Activated CD8-positive, alpha-beta memory T cell treated with anti-CD3 and anti-CD28 coated beads, Interleukin-2, amount 10 ng/mL, durations not matched to agents 7 days and 5 days (primary cell): ENCODE measurements at regions not wholly inside any gene's neighbourhood (a gene's known extent, or its start where the extent isn't known, plus 50 kb on each side); places are given as distances from the start of the nearest gene placed in this dataset.

ENCODE experiments used
- ATAC-seq: fragments of 150-1000 bp; cut with Tn5 transposase; one replicate; pipeline ENCODE4 v1.10.0; 2021; ENCODE audit warnings: moderate library complexity
- CTCF ChIA-PET: fragments of 350-600 bp; sonication (Branson Sonifier 250); formaldehyde crosslinking; loops from one replicate; lab custom pipeline; 2021; ENCODE audit warnings: antibody characterized with exemption; lab: Charles Lee
- DNase-seq: peaks from one replicate; pipeline ENCODE4 v3.0.0-alpha.2; 2020
- H3K27ac Mint-ChIP-seq: one replicate; pipeline ENCODE4 v1.8.0; 2021; ENCODE audit warnings: mild to moderate bottlenecking, mixed read lengths
- H3K27me3 Mint-ChIP-seq: one replicate; pipeline ENCODE4 v1.8.0; 2021; ENCODE audit warnings: mixed read lengths
- H3K36me3 Mint-ChIP-seq: one replicate; pipeline ENCODE4 v1.8.0; 2021; ENCODE audit warnings: mild to moderate bottlenecking, mixed read lengths
- H3K4me1 Mint-ChIP-seq: one replicate; pipeline ENCODE4 v1.8.0; 2021; ENCODE audit warnings: mixed read lengths
- H3K4me3 Mint-ChIP-seq: one replicate; pipeline ENCODE4 v1.8.0; 2021; ENCODE audit warnings: mild to moderate bottlenecking, moderate library complexity, mixed read lengths
- H3K9me3 Mint-ChIP-seq: one replicate; pipeline ENCODE4 v1.8.0; 2022; ENCODE audit warnings: low read depth, mixed read lengths

DNA sequence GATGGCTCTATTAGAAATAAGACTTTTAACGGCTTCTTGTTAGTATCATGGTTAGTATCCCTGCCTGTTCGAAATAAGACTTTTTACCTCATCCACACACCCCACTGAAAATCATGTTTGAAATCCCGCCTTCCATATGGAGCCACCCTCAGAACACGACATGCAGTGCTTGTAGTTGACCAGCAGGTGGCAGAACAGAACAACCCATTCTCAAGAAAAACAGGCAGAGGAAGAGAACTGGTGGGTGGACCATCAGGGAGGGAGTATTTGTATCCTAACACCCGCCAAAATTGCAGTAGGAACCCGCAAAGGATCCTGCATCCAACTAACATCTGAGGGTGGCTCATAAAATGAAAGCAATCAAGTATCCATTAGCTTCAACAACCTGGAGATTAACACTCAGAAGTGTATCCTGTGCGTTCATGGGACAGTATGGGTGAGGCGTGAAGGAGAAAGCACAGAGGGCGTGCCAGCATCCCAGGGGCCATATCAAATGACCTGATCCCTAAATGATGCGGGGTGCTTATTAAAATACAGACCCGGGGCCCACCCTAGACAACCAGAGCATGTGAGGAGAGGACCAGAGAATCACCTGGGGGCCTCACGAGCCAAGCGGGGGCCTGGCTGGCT is 89.6 kb upstream of the NHSL1 start:
- CTCF ChIA-PET = interaction anchor here (0.7 to 4.1 kb wide), 17 partner anchors 13 to 473 kb away, joined by 3 to 41 read pairs (median 4); partner anchors contain the start of gene CCDC28A
- Mint-ChIP-seq H3K27me3 (peaks cover 5% of the 10 kb centered on the region), H3K27ac (no peak overlapping the region), H3K36me3 (no peaks in the 10 kb centered on the region), H3K9me3 (no peaks in the 10 kb centered on the region), H3K4me1 (peaks cover 33% of the 10 kb centered on the region), H3K4me3 (no peak overlapping the region)
- ATAC-seq (peak; percentile 25), DNase-seq (peak; percentile 60)

- ATAC-seq (no peak), DNase-seq (peak; percentile 59)
- H3K27me3 Mint-ChIP-seq = peaks cover 3% of the 10 kb centered on the region
- H3K27ac Mint-ChIP-seq = no peak overlapping the region
- no peaks in the 10 kb centered on the region for H3K36me3 Mint-ChIP-seq
- CTCF ChIA-PET = interaction anchor here (0.9 to 3.6 kb wide), 14 partner anchors 8 to 773 kb away, joined by 3 to 49 read pairs (median 3); partner anchors contain the start of gene CCDC28A
- peaks cover 39% of the 10 kb centered on the region for H3K4me1 Mint-ChIP-seq
- H3K9me3 Mint-ChIP-seq = no peaks in the 10 kb centered on the region
- no peak overlapping the region for H3K4me3 Mint-ChIP-seq
These were observed 91.8 kb upstream of the NHSL1 start for GRCh38 chr6:138590796-138591709.

DNA sequence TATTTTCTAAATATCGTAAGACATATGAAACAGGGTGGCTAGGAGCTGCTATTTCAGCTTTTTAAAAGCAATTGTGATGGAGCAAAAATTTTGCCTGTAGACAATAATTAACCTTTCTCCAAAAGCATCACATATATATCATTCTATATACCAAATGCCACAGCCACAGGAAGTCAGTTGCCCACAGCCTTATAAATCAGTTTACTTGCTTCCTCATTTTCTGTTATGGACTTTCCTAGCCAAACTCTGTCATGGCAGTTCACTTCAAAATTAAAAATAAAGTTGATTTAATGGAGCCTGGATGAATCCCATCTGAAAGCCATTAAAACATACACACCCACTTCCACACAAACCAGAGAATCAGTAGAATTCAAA is 93.4 kb upstream of the NHSL1 start:
- Mint-ChIP-seq H3K27me3 (peaks cover 3% of the 10 kb centered on the region), H3K9me3 (no peaks in the 10 kb centered on the region), H3K27ac (peak overlapping the region; percentile 46), H3K4me3 (peak overlapping the region; percentile 48), H3K4me1 (peaks cover 33% of the 10 kb centered on the region), H3K36me3 (no peaks in the 10 kb centered on the region)
- ATAC-seq = no peak
- CTCF ChIA-PET = interaction anchor here (1.3 to 3.6 kb wide), 4 partner anchors 170 to 772 kb away, joined by 3 to 49 read pairs (median 8); no protein-coding TSS in a partner anchor
- no peak for DNase-seq

- H3K4me1 Mint-ChIP-seq = peaks cover 33% of the 10 kb centered on the region
- H3K4me3 Mint-ChIP-seq = peak overlapping the region; percentile 48
- no peaks in the 10 kb centered on the region for H3K9me3 Mint-ChIP-seq
- no peaks in the 10 kb centered on the region for H3K36me3 Mint-ChIP-seq
- H3K27me3 Mint-ChIP-seq = peaks cover 3% of the 10 kb centered on the region
- H3K27ac Mint-ChIP-seq = peak overlapping the region; percentile 46
- DNase-seq (peak; percentile 62), ATAC-seq (peak; percentile 90)
- CTCF ChIA-PET = interaction anchor here (0.8 to 3.6 kb wide), 6 partner anchors 8 to 478 kb away, joined by 3 to 49 read pairs (median 8); no protein-coding TSS in a partner anchor
These were observed 94.0 kb upstream of the NHSL1 start for GRCh38 chr6:138593124-138593877.

GRCh38 chr6:138593909-138594757 is 94.8 kb upstream of the NHSL1 start:
- Mint-ChIP-seq H3K9me3 (no peaks in the 10 kb centered on the region), H3K27me3 (peaks cover 3% of the 10 kb centered on the region), H3K4me1 (peaks cover 28% of the 10 kb centered on the region), H3K4me3 (no peak overlapping the region), H3K36me3 (no peaks in the 10 kb centered on the region), H3K27ac (no peak overlapping the region)
- DNase-seq = no peak
- no peak for ATAC-seq
- CTCF ChIA-PET = interaction anchor here (0.8 to 2.7 kb wide), 4 partner anchors 9 to 171 kb away, joined by 3 to 16 read pairs (median 3); no protein-coding TSS in a partner anchor

GRCh38 chr6:138594758-138595140 is 95.5 kb upstream of the NHSL1 start:
- no peak for DNase-seq
- H3K4me3 Mint-ChIP-seq = no peak overlapping the region
- H3K9me3 Mint-ChIP-seq = no peaks in the 10 kb centered on the region
- H3K4me1 Mint-ChIP-seq = peaks cover 28% of the 10 kb centered on the region
- CTCF ChIA-PET = interaction anchor here (1.4 to 2.7 kb wide), 2 partner anchors 77 to 171 kb away, joined by 3 to 16 read pairs; no protein-coding TSS in a partner anchor
- ATAC-seq = no peak
- H3K27ac Mint-ChIP-seq = no peak overlapping the region
- no peaks in the 10 kb centered on the region for H3K36me3 Mint-ChIP-seq
- peaks cover 3% of the 10 kb centered on the region for H3K27me3 Mint-ChIP-seq

- DNase-seq (no peak), ATAC-seq (no peak)
- Mint-ChIP-seq H3K4me1 (peaks cover 25% of the 10 kb centered on the region), H3K36me3 (no peaks in the 10 kb centered on the region), H3K27ac (no peak overlapping the region), H3K9me3 (no peaks in the 10 kb centered on the region), H3K27me3 (peaks cover 4% of the 10 kb centered on the region), H3K4me3 (no peak overlapping the region)
- CTCF ChIA-PET = no interaction called here
These were observed 96.8 kb upstream of the NHSL1 start for GRCh38 chr6:138596126-138596525.

DNA sequence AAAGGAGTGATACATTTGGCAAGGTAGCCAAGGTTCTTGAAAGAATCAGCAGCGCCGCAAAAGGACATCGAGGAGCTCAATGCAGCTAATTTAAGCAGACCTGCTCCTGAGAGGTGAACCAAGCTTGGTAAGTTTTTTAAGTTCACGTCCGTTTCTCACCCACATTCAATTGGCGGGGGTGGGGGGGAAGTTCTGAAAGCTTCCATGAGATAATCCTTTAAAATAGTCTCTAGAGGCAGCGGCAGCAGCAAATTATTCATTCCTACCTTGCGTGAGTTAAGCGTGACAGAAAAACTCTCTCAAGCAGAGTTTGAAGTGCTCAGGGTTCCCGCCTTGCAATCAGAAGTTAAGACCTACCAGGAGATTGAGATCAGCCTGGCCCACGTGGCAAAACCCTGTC is 97.3 kb upstream of the NHSL1 start:
- CTCF ChIA-PET = interaction anchor here (1.1 kb wide), 1 partner anchor 169 kb away, joined by 3 read pairs; no protein-coding TSS in a partner anchor
- Mint-ChIP-seq H3K4me1 (peaks cover 24% of the 10 kb centered on the region), H3K9me3 (no peaks in the 10 kb centered on the region), H3K4me3 (no peak overlapping the region), H3K27ac (no peak overlapping the region), H3K27me3 (peaks cover 6% of the 10 kb centered on the region), H3K36me3 (no peaks in the 10 kb centered on the region)
- DNase-seq (no peak), ATAC-seq (no peak)

GRCh38 chr6:138597336-138597735 is 98.0 kb upstream of the NHSL1 start:
- CTCF ChIA-PET = interaction anchor here (1.1 kb wide), 1 partner anchor 169 kb away, joined by 3 read pairs; no protein-coding TSS in a partner anchor
- no peak overlapping the region for H3K4me3 Mint-ChIP-seq
- DNase-seq = no peak
- no peak overlapping the region for H3K27ac Mint-ChIP-seq
- ATAC-seq = no peak
- no peaks in the 10 kb centered on the region for H3K9me3 Mint-ChIP-seq
- H3K4me1 Mint-ChIP-seq = peaks cover 20% of the 10 kb centered on the region
- no peaks in the 10 kb centered on the region for H3K36me3 Mint-ChIP-seq
- peaks cover 11% of the 10 kb centered on the region for H3K27me3 Mint-ChIP-seq

DNA sequence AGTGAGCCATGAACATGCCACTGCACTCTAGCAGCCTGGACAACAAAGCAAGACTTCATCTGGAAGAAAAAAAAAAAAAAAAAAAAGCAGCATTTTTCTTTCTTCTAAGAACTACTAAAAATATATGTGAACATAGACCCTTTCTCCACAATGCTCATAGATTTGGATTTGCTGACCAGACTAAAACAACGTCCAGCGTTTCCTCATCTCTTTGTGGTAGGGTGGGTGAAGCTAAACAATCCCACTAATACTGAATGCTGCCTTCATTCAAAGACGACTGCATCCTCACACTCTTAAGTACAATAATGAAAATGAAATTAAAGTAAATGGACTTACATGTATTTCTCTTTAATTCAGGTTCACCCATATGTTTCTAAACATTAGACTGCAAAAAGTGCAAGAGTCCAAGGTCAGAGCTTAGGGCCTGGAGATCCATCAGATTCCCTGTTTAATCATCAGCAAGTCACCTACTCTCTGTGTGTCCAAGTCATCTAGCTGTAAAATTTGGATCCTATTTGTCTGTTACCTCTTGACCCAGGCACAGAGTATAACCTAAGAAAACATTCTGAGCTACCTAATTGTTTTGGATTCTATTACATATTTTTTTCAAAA is 99.4 kb upstream of the NHSL1 start:
- DNase-seq (no peak), ATAC-seq (no peak)
- peaks cover 20% of the 10 kb centered on the region for H3K27me3 Mint-ChIP-seq
- H3K4me3 Mint-ChIP-seq = no peak overlapping the region
- no peaks in the 10 kb centered on the region for H3K36me3 Mint-ChIP-seq
- H3K9me3 Mint-ChIP-seq = no peaks in the 10 kb centered on the region
- no peak overlapping the region for H3K27ac Mint-ChIP-seq
- CTCF ChIA-PET = interaction anchor here (0.9 to 1.0 kb wide), 4 partner anchors 11 to 167 kb away, joined by 3 to 5 read pairs (median 3); no protein-coding TSS in a partner anchor
- peaks cover 7% of the 10 kb centered on the region for H3K4me1 Mint-ChIP-seq

DNA sequence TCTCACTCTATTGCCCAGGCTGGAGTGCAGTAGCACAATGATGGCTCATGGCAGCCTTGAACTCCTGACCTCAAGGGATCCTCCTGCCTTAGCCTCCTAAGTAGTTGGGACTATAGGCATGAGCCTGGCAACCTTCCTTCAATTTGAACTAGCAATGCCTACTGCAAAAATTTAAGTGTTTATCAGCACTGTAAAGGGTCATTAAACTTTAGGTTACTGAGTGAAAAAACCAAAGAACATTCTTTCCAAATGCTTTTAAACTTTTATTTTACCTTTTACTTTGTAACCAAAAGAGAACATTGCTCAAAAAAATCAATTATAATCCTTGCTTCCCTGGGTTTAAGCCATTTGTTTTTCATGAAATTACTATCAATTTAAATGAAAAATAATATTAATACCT is 101.0 kb upstream of the NHSL1 start:
- Mint-ChIP-seq H3K27me3 (peaks cover 29% of the 10 kb centered on the region), H3K27ac (no peak overlapping the region), H3K36me3 (no peaks in the 10 kb centered on the region), H3K4me3 (no peak overlapping the region), H3K4me1 (no peaks in the 10 kb centered on the region), H3K9me3 (no peaks in the 10 kb centered on the region)
- CTCF ChIA-PET = no interaction called here
- ATAC-seq (no peak), DNase-seq (no peak)

- CTCF ChIA-PET = no interaction called here
- Mint-ChIP-seq H3K4me1 (no peaks in the 10 kb centered on the region), H3K9me3 (no peaks in the 10 kb centered on the region), H3K27me3 (peaks cover 34% of the 10 kb centered on the region), H3K27ac (no peak overlapping the region), H3K36me3 (no peaks in the 10 kb centered on the region), H3K4me3 (no peak overlapping the region)
- no peak for DNase-seq
- no peak for ATAC-seq
These were observed 101.4 kb upstream of the NHSL1 start for GRCh38 chr6:138600726-138601125.
